Smooth muscle cell (in vitro differentiated cells): ENCODE measurements at regions not wholly inside any gene's neighbourhood (a gene's known extent, or its start where the extent isn't known, plus 50 kb on each side); places are given as distances from the start of the nearest gene placed in this dataset.

Source experiments
- DNase-seq: peaks from one replicate; lab custom pipeline; 2025; ENCODE audit not compliant: unreplicated experiment; lab: John Stamatoyannopoulos, UW
- H2AFZ ChIP-seq: fragments of 200-600 bp; sonication (generic); 2 replicates; pipeline ENCODE4 v1.6.0; 2016; ENCODE audit warnings: antibody characterized with exemption, low read depth, mild to moderate bottlenecking
- H3F3A ChIP-seq: fragments of 200-600 bp; sonication (generic); 2 replicates; pipeline ENCODE4 v1.6.0; 2017; ENCODE audit warnings: antibody characterized with exemption, low read depth
- H3K27ac ChIP-seq: fragments of 200-600 bp; sonication (generic); 2 replicates; pipeline ENCODE4 v1.5.1; 2016; ENCODE audit warnings: low read depth, mild to moderate bottlenecking
- H3K27me3 ChIP-seq: fragments of 200-600 bp; sonication (generic); 2 replicates; pipeline ENCODE4 v1.6.1; 2016; ENCODE audit warnings: low read depth, mild to moderate bottlenecking
- H3K36me3 ChIP-seq: fragments of 200-600 bp; sonication (generic); 2 replicates; pipeline ENCODE4 v1.5.1; 2016; ENCODE audit warnings: low read depth
- H3K4me1 ChIP-seq: fragments of 200-600 bp; sonication (generic); 2 replicates; pipeline ENCODE4 v1.5.1; 2016; ENCODE audit warnings: low read depth
- H3K4me2 ChIP-seq: fragments of 200-600 bp; sonication (generic); 2 replicates; pipeline ENCODE4 v1.6.0; 2016; ENCODE audit warnings: mild to moderate bottlenecking
- H3K4me3 ChIP-seq: fragments of 200-600 bp; sonication (generic); 2 replicates; pipeline ENCODE4 v1.5.1; 2016; ENCODE audit warnings: mild to moderate bottlenecking
- H3K79me2 ChIP-seq: fragments of 200-600 bp; sonication (generic); 2 replicates; pipeline ENCODE4 v1.6.0; 2016; ENCODE audit warnings: low read depth, mild to moderate bottlenecking
- H3K9ac ChIP-seq: fragments of 200-600 bp; sonication (generic); 2 replicates; pipeline ENCODE4 v1.6.0; 2016; ENCODE audit warnings: low read depth
- H3K9me3 ChIP-seq: fragments of 200-600 bp; sonication (generic); replicated peaks from 2 replicates; pipeline ENCODE4 v1.5.1; 2016; ENCODE audit warnings: low read depth
- H4K20me1 ChIP-seq: fragments of 200-600 bp; sonication (generic); 2 replicates; pipeline ENCODE4 v1.6.0; 2016; ENCODE audit warnings: low read depth
- CTCF ChIP-seq: fragments of 200-600 bp; sonication (generic); IDR thresholded peaks from 2 replicates; pipeline ENCODE4 v1.5.1; 2017; ENCODE audit warnings: borderline replicate concordance, mild to moderate bottlenecking, antibody characterized with exemption; ENCODE audit not compliant: insufficient read depth, poor library complexity, severe bottlenecking
- WGBS: methylation state at CpG from one replicate; pipeline ENCODE4 v1.1.7; 2016; ENCODE audit warnings: low lambda C conversion rate; 5-methylcytosine and 5-hydroxymethylcytosine counted together

- no peak overlapping the region for H3K4me3 ChIP-seq
- H3K36me3 ChIP-seq, result no peaks in the 10 kb centered on the region
- 97% methylated on average over 10 of the region's 10 CpGs for WGBS
- no peaks in the 10 kb centered on the region for H3F3A ChIP-seq
- H3K79me2 ChIP-seq, result no peaks in the 10 kb centered on the region
- no peak overlapping the region for H3K9ac ChIP-seq
- DNase-seq, result no peak
- H3K9me3 ChIP-seq, result no peaks in the 10 kb centered on the region
- H3K27ac ChIP-seq, result no peak overlapping the region
- TF ChIP-seq CTCF, result no peak
- no peaks in the 10 kb centered on the region for H3K27me3 ChIP-seq
- no peak overlapping the region for H3K4me2 ChIP-seq
- H2AFZ ChIP-seq, result no peak overlapping the region
- H4K20me1 ChIP-seq, result no peaks in the 10 kb centered on the region
- no peaks in the 10 kb centered on the region for H3K4me1 ChIP-seq
These were observed 1033.2 kb downstream of the TBC1D22A start for GRCh38 chr22:47795477-47796127.

DNA sequence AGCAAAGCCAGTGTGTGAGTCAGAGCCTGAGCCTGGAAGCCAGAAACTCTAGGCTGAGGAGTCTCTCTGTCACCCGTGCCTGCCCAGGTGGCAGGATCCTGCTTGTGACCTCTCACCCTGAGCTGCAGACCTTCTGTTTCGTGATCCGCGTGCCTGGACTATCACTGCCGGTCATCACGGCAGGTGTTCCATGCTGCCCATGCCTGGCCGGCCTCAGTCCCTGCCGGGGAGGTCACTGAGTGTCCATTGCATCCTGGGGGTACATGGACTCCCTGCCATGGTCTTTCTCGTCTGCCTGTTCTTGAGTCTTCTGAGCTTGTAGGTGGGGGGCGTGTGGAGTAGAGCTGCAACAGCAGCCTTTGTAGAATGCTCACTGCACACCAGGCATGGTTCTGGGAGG, 1032.4 kb downstream of the TBC1D22A start:
- no peak overlapping the region for H3K9ac ChIP-seq
- no peak overlapping the region for H2AFZ ChIP-seq
- 89% methylated on average over 10 of the region's 10 CpGs for WGBS
- no peaks in the 10 kb centered on the region for H3K79me2 ChIP-seq
- no peaks in the 10 kb centered on the region for H3K27me3 ChIP-seq
- no peaks in the 10 kb centered on the region for H3K36me3 ChIP-seq
- no peak overlapping the region for H3K4me3 ChIP-seq
- no peaks in the 10 kb centered on the region for H3K9me3 ChIP-seq
- no peak for TF ChIP-seq CTCF
- H3K4me2 ChIP-seq, result no peak overlapping the region
- no peak overlapping the region for H3K27ac ChIP-seq
- peaks cover 1% of the 10 kb centered on the region for H3K4me1 ChIP-seq
- H4K20me1 ChIP-seq, result no peaks in the 10 kb centered on the region
- H3F3A ChIP-seq, result no peaks in the 10 kb centered on the region
- no peak for DNase-seq

DNA sequence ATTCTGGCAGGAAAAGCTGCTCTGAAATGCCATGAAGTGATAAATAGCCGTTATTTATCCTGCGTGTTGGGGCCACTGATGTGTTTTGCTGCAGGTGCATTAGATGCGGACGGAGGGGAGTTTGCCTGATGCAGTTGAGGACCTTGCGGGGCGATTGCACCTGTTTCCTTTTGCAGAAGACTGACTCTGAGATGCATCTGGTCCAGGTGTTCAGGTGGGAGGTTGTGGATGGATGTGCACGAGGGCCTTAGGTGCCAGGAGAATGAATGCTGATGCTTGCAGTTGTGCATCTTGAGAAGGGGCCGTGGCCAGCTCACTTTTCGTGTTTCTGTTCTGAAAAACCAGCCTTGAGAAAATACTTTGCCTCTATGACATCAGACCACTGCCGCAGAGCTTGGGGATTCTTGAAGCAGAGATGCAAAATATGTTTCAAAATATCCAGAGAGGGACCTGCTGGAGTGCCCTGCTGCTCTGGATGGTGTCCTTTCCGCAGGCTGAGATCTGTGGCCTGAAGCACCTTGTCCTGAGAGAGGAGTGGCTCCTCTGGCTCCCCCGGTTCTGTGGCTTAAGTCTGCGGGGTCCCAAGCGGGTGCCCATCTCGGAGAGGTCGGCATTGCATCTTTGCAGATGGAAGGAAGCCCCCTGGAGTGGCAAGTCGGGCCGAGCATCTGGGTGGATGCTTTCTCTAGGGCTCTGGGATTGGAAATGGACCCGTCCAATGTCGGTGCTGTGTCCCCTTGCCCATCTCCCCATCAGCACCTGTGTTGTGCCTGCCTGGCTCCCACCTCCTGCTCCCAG, 1031.1 kb downstream of the TBC1D22A start:
- no peak overlapping the region for H3K4me2 ChIP-seq
- H3K79me2 ChIP-seq, result no peaks in the 10 kb centered on the region
- H3K27me3 ChIP-seq, result no peaks in the 10 kb centered on the region
- no peaks in the 10 kb centered on the region for H3K9me3 ChIP-seq
- no peak overlapping the region for H3K4me3 ChIP-seq
- H4K20me1 ChIP-seq, result no peaks in the 10 kb centered on the region
- no peaks in the 10 kb centered on the region for H3F3A ChIP-seq
- DNase-seq, result no peak
- WGBS, result 88% methylated on average over 20 of the region's 20 CpGs
- no peak overlapping the region for H2AFZ ChIP-seq
- no peaks in the 10 kb centered on the region for H3K36me3 ChIP-seq
- no peak overlapping the region for H3K9ac ChIP-seq
- no peak for TF ChIP-seq CTCF
- H3K27ac ChIP-seq, result no peak overlapping the region
- H3K4me1 ChIP-seq, result peaks cover 9% of the 10 kb centered on the region
